ENCODE measurements at regions not wholly inside any gene's neighbourhood (a gene's known extent, or its start where the extent isn't known, plus 50 kb on each side); places are given as distances from the start of the nearest gene placed in this dataset.

- DNase-seq (ENCODE audit: low spot score in 2 of 2, unreplicated experiment in 2 of 2): no peak
- Mint-ChIP-seq H3K27me3 (ENCODE audit: low read depth) (peaks cover 11% of the 10 kb centered on the region), H3K9me3 (no peaks in the 10 kb centered on the region), H3K27ac (no peak overlapping the region), H3K36me3 (no peaks in the 10 kb centered on the region), H3K4me3 (no peak overlapping the region), H3K4me1 (peaks cover 11% of the 10 kb centered on the region)
- no peak for TF ChIP-seq CTCF (IDR thresholded peaks at IDR 0.05; ENCODE audit: unreplicated experiment)
Observed at GRCh38 chr5:10898514-10898913, 137.5 kb upstream of the DAP start.

DNA sequence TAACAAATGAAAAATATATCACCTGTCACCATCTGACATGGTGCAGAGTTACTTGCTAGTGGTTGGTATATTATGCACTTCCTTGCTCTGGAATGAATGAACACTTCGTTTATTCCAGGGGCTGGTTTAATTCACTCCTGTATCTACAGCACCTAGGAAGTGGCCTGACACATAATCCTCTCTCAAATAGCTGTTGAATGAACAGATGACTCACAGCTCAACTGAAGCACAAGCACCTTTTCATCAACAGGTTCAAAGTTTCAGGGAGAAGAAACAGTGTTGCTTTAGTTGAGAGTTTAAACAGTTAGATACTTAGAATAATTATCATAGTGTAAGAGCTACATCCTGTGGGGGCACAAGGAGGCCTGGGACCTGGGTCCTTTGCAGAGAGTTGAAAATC lies 135.0 kb upstream of the DAP start:
- DNase-seq (ENCODE audit: low spot score in 2 of 2, unreplicated experiment in 2 of 2): no peak
- peaks cover 5% of the 10 kb centered on the region for H3K9me3 Mint-ChIP-seq
- no peak overlapping the region for H3K27ac Mint-ChIP-seq
- H3K4me1 Mint-ChIP-seq: peaks cover 11% of the 10 kb centered on the region
- H3K27me3 Mint-ChIP-seq (ENCODE audit: low read depth): peaks cover 4% of the 10 kb centered on the region
- H3K36me3 Mint-ChIP-seq: no peaks in the 10 kb centered on the region
- no peak overlapping the region for H3K4me3 Mint-ChIP-seq
- no peak for TF ChIP-seq CTCF (IDR thresholded peaks at IDR 0.05; ENCODE audit: unreplicated experiment)

- H3K27ac Mint-ChIP-seq: no peak overlapping the region
- no peak for TF ChIP-seq CTCF (IDR thresholded peaks at IDR 0.05; ENCODE audit: unreplicated experiment)
- peaks cover 4% of the 10 kb centered on the region for H3K27me3 Mint-ChIP-seq (ENCODE audit: low read depth)
- no peak for DNase-seq (ENCODE audit: low spot score in 2 of 2, unreplicated experiment in 2 of 2)
- H3K36me3 Mint-ChIP-seq: no peaks in the 10 kb centered on the region
- H3K4me3 Mint-ChIP-seq: no peak overlapping the region
- H3K9me3 Mint-ChIP-seq: peaks cover 12% of the 10 kb centered on the region
- H3K4me1 Mint-ChIP-seq: peaks cover 4% of the 10 kb centered on the region
Observed at GRCh38 chr5:10894445-10895054, 133.5 kb upstream of the DAP start.

DNA sequence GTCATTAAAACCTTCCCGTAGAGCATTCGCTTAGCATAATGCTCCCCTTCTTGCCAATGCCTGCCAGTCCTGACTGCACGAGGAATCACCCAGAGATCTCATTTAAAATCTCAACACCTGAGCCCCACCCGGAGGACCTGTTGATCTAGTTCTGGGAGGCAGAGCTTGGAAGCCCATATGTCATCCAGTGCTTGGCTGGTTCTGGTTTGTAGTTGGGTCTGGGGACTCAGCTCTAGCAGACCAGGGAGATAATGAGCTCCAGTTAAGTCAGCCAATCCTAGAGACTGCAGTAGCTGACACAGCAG lies 131.8 kb upstream of the DAP start:
- Mint-ChIP-seq H3K4me1 (no peaks in the 10 kb centered on the region), H3K4me3 (no peak overlapping the region), H3K36me3 (no peaks in the 10 kb centered on the region), H3K9me3 (peaks cover 23% of the 10 kb centered on the region), H3K27ac (no peak overlapping the region), H3K27me3 (ENCODE audit: low read depth) (peaks cover 4% of the 10 kb centered on the region)
- TF ChIP-seq CTCF (IDR thresholded peaks at IDR 0.05; ENCODE audit: unreplicated experiment): no peak
- no peak for DNase-seq (ENCODE audit: low spot score in 2 of 2, unreplicated experiment in 2 of 2)

DNA sequence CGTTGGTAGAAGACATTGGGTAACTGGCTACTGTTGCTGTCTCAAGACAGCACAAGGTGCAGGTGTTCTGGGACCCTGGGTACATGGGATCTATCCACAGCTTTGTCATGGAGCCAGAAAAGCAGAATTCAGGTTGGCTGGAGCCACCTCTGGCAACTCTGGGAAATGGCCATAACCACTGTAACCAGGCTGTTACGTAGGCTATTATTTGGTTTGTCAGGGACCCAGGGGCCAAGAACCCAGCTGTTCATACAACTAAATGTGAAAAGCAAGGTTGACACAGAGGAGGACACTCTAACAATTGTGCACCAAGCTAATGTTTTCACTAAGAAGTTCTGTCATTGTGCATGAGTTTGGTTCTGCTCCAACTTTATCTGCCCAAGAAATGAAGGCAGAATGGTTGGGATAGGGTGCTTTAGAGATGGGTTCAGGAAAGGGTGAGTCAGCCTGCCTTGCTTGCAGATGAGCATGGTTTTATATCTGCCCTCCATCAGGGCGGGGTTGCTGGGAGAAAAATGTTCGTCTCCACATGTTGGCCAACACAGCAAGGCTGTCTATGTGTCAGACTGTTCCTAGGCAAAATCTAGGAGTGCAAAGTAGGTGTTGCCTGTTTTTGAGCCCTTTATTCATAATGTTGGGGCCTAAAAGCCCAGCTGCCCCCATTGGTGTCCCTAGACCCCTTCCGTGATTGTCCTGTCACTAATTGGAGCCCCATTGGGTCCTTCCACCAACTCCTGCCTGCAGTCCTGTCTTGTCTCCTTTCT lies 131.3 kb upstream of the DAP start:
- H3K4me1 Mint-ChIP-seq: no peaks in the 10 kb centered on the region
- no peaks in the 10 kb centered on the region for H3K36me3 Mint-ChIP-seq
- no peak overlapping the region for H3K27ac Mint-ChIP-seq
- peaks cover 4% of the 10 kb centered on the region for H3K27me3 Mint-ChIP-seq (ENCODE audit: low read depth)
- no peak for TF ChIP-seq CTCF (IDR thresholded peaks at IDR 0.05; ENCODE audit: unreplicated experiment)
- H3K4me3 Mint-ChIP-seq: no peak overlapping the region
- no peak for DNase-seq (ENCODE audit: low spot score in 2 of 2, unreplicated experiment in 2 of 2)
- H3K9me3 Mint-ChIP-seq: peaks cover 23% of the 10 kb centered on the region
